Right lobe of liver (tissue), 6 donors: ENCODE measurements at regions not wholly inside any gene's neighbourhood (a gene's known extent, or its start where the extent isn't known, plus 50 kb on each side); places are given as distances from the start of the nearest gene placed in this dataset.
A peak's percentile ranks its signal among the peaks of the same experiment; 100 is the strongest.

ENCODE experiments used
- ATAC-seq, 4 donors: fragments of 200-7000 bp; cut with Tn5 transposase; one replicate each; pipeline ENCODE4 v1.9.1; 2020; ENCODE audit warnings: mild to moderate bottlenecking in 4 of 4, moderate library complexity in 4 of 4
- DNase-seq, 3 donors: peaks; one replicate each; pipeline ENCODE4 v3.0.0-alpha.2; 2020
- H3K27ac ChIP-seq, 3 donors: fragments of 200-600 bp; one replicate each; pipeline ENCODE4 v1.8.0; 2022
- H3K27me3 ChIP-seq, 2 donors: fragments of 200-600 bp; one replicate each; pipeline ENCODE4 v1.8.0; 2022
- H3K36me3 ChIP-seq, 4 donors: fragments of 200-600 bp; sonication (generic) in 1 of 4; one replicate each; pipeline versions ENCODE4 v1.5.1 to v1.8.0; 2017 to 2022; ENCODE audit warnings: control low read depth in 1 of 4
- H3K4me1 ChIP-seq, 4 donors: fragments of 200-600 bp; sonication (generic) in 1 of 4; one replicate each; pipeline versions ENCODE4 v1.5.1 to v1.8.0; 2017 to 2022; ENCODE audit warnings: control low read depth in 1 of 4
- H3K4me3 ChIP-seq, 3 donors: fragments of 200-600 bp; one replicate each; pipeline ENCODE4 v1.8.0; 2022
- H3K9me3 ChIP-seq, 4 donors: fragments of 200-600 bp; sonication (generic) in 1 of 4; one replicate each; pipeline versions ENCODE4 v1.5.1 to v1.8.0; 2017 to 2022; ENCODE audit warnings: control low read depth in 1 of 4
- CTCF ChIP-seq, 4 donors: fragments of 200-600 bp in 3 of 4; fragments of 450-650 bp in 1 of 4; IDR thresholded peaks; one replicate each; pipeline versions ENCODE4 v1.5.1 to v1.8.0; 2016 to 2022; ENCODE audit warnings: antibody characterized with exemption in 4 of 4, mild to moderate bottlenecking in 2 of 4
- POLR2A ChIP-seq: fragments of 450-650 bp; IDR thresholded peaks from one replicate; pipeline ENCODE4 v1.6.1; 2017; ENCODE audit warnings: antibody characterized with exemption, mild to moderate bottlenecking
- WGBS: methylation state at CpG from one replicate; pipeline ENCODE4 v1.1.6; 2018; ENCODE audit warnings: low coverage, low lambda C conversion rate; ENCODE audit not compliant: insufficient coverage; ENCODE audit errors: missing lambda C conversion rate; 5-methylcytosine and 5-hydroxymethylcytosine counted together
- intact Hi-C, 2 donors: fragments of 100-400 bp; cut with DNase I; formaldehyde crosslinking; loops; one replicate each; pipeline versions ENCODE4 v1.11.2 to v1.14.1; 2022
- donor health status: DM: no; HTN: yes; CAD: no.
- donor health status: DM: no; HTN: no; CAD: no.
- donor health status: DM: no; HTN: no; CAD: no.
- donor health status: DM: no; HTN: yes; CAD: no.
- donor health status: DM: no; HTN: yes; CAD: no.

- no peak overlapping the region for H3K27ac ChIP-seq
- no peaks in the 10 kb centered on the region for H3K27me3 ChIP-seq
- intact Hi-C loops: no loop called here
- H3K4me3 ChIP-seq: no peak overlapping the region
- no peaks in the 10 kb centered on the region for H3K4me1 ChIP-seq
- no peaks in the 10 kb centered on the region for H3K36me3 ChIP-seq
- DNase-seq (no peak), ATAC-seq (peak in 2 of 4 donors; percentile 19 to 28)
- 51% methylated on average over 3 of the region's 6 CpGs for WGBS
- no peaks in the 10 kb centered on the region for H3K9me3 ChIP-seq
- TF ChIP-seq CTCF (IDR thresholded peaks at IDR 0.05) (no peak), POLR2A (no peak)
These were observed 179.3 kb downstream of the DEPDC1B start for GRCh38 chr5:60520451-60521227.

GRCh38 chr5:60519372-60519771, 180.6 kb downstream of the DEPDC1B start:
- Histone ChIP-seq H3K27ac (no peak overlapping the region), H3K27me3 (no peaks in the 10 kb centered on the region), H3K9me3 (no peaks in the 10 kb centered on the region), H3K36me3 (no peaks in the 10 kb centered on the region), H3K4me3 (no peak overlapping the region), H3K4me1 (no peaks in the 10 kb centered on the region)
- TF ChIP-seq POLR2A: no peak
- no peak for TF ChIP-seq CTCF (IDR thresholded peaks at IDR 0.05)
- ATAC-seq: no peak
- 50% methylated on average over 1 of the region's 1 CpG for WGBS
- intact Hi-C loops: no loop called here
- DNase-seq: no peak

GRCh38 chr5:60517850-60518249, 182.1 kb downstream of the DEPDC1B start:
- H3K36me3 ChIP-seq: no peaks in the 10 kb centered on the region
- no peak overlapping the region for H3K4me3 ChIP-seq
- H3K4me1 ChIP-seq: no peaks in the 10 kb centered on the region
- no peak overlapping the region for H3K27ac ChIP-seq
- WGBS: 80% methylated on average over 1 of the region's 3 CpGs
- no peak for TF ChIP-seq POLR2A
- no peak for TF ChIP-seq CTCF (IDR thresholded peaks at IDR 0.05)
- no peaks in the 10 kb centered on the region for H3K27me3 ChIP-seq
- ATAC-seq (no peak), DNase-seq (no peak)
- intact Hi-C loops: no loop called here
- H3K9me3 ChIP-seq: no peaks in the 10 kb centered on the region

GRCh38 chr5:60517094-60517694, 182.8 kb downstream of the DEPDC1B start:
- WGBS: 65% methylated on average over 2 of the region's 8 CpGs
- no peak overlapping the region for H3K27ac ChIP-seq
- H3K27me3 ChIP-seq: no peaks in the 10 kb centered on the region
- intact Hi-C loops: no loop called here
- H3K4me3 ChIP-seq: no peak overlapping the region
- no peaks in the 10 kb centered on the region for H3K9me3 ChIP-seq
- TF ChIP-seq POLR2A: no peak
- TF ChIP-seq CTCF (IDR thresholded peaks at IDR 0.05): no peak
- no peaks in the 10 kb centered on the region for H3K36me3 ChIP-seq
- ATAC-seq (peak in 1 of 4 donors; percentile 40), DNase-seq (no peak)
- H3K4me1 ChIP-seq: no peaks in the 10 kb centered on the region
